ENCODE measurements at regions not wholly inside any gene's neighbourhood (a gene's known extent, or its start where the extent isn't known, plus 50 kb on each side); places are given as distances from the start of the nearest gene placed in this dataset.

- H2BK120ac ChIP-seq (ENCODE audit: low read depth, low read length, poor library complexity, severe bottlenecking) = no peak overlapping the region
- DNase-seq = no peak
- H3K27me3 Mint-ChIP-seq (ENCODE audit: low read depth) = peaks cover 4% of the 10 kb centered on the region
- no peaks in the 10 kb centered on the region for H3K79me2 ChIP-seq (ENCODE audit: insufficient read depth, low read length)
- no peak overlapping the region for H2BK15ac ChIP-seq (ENCODE audit: low read depth, low read length)
- H3K14ac ChIP-seq (ENCODE audit: insufficient read depth, low read length) = no peak overlapping the region
- H3K9ac ChIP-seq (ENCODE audit: extremely low read depth, insufficient read length, low read length) = no peak overlapping the region
- no peaks in the 10 kb centered on the region for H3K79me1 ChIP-seq (ENCODE audit: insufficient read depth, low read depth, low read length, poor library complexity, severe bottlenecking)
- no peak overlapping the region for H3K4me3 Mint-ChIP-seq
- WGBS (ENCODE audit: extremely low coverage, insufficient read length, low lambda C conversion rate) = no CpG with 5 or more reads among the region's 4 CpGs
- no peak overlapping the region for H4K91ac ChIP-seq (ENCODE audit: insufficient read length, low read depth, low read length)
- H3K4me2 ChIP-seq (ENCODE audit: insufficient read depth, insufficient read length, low read length) = no peak overlapping the region
- H3K4me1 Mint-ChIP-seq = no peaks in the 10 kb centered on the region
- no peaks in the 10 kb centered on the region for H3K23me2 ChIP-seq (ENCODE audit: insufficient read length, low read depth, low read length, poor library complexity, severe bottlenecking)
- H3K9me3 ChIP-seq (ENCODE audit: control insufficient read depth, low read depth, low read length) = no peaks in the 10 kb centered on the region
- H3T11ph ChIP-seq (ENCODE audit: low read length) = no peak overlapping the region
- no peaks in the 10 kb centered on the region for H4K20me1 ChIP-seq (ENCODE audit: control insufficient read depth, insufficient read depth, insufficient read length)
- no peak overlapping the region for H2AFZ ChIP-seq (ENCODE audit: low read length)
- no peak overlapping the region for H2BK20ac ChIP-seq (ENCODE audit: low read depth, low read length, poor library complexity, severe bottlenecking)
- no peak overlapping the region for H4K5ac ChIP-seq (ENCODE audit: insufficient read length, low read depth, low read length)
- no peaks in the 10 kb centered on the region for H3K27me3 ChIP-seq (ENCODE audit: insufficient read depth, low read length)
- no peak overlapping the region for H4K8ac ChIP-seq (replicated peaks; ENCODE audit: insufficient read length, low read depth, low read length)
- no peak overlapping the region for H3K23ac ChIP-seq (ENCODE audit: insufficient read length, low read depth, low read length)
- no peak overlapping the region for H3K27ac Mint-ChIP-seq
- H3K56ac ChIP-seq (ENCODE audit: insufficient read length, low read depth, low read length) = no peak overlapping the region
- H3K4ac ChIP-seq (ENCODE audit: low read depth, low read length) = no peak overlapping the region
- H3K36me3 Mint-ChIP-seq (ENCODE audit: insufficient read depth in 1 of 3, low read depth in 3 of 3) = no peaks in the 10 kb centered on the region; a peak in 1 of 7 replicates
- no peak overlapping the region for H2BK12ac ChIP-seq (ENCODE audit: insufficient read length, low read depth, low read length)
- no peak overlapping the region for H3K18ac ChIP-seq (ENCODE audit: insufficient read length, low read depth, low read length)
- H3K4me1 ChIP-seq (ENCODE audit: insufficient read depth, low read length) = no peaks in the 10 kb centered on the region
- H3K27ac ChIP-seq (ENCODE audit: insufficient read length, low read depth, low read length) = no peak overlapping the region
- no peaks in the 10 kb centered on the region; a peak in 1 of 5 replicates for H3K9me3 Mint-ChIP-seq
- no peak overlapping the region for H2BK5ac ChIP-seq (ENCODE audit: insufficient read length, low read length)
- H2AK5ac ChIP-seq (ENCODE audit: insufficient read length, low read length) = no peak overlapping the region
- TF ChIP-seq CTCF (conservative IDR thresholded peaks at IDR 0.05) = no peak
Observed at GRCh38 chr2:104487366-104487765, 366.5 kb upstream of the POU3F3 start.

Data from H9 (cell line).